Ishikawa (cell line): ENCODE measurements at regions not wholly inside any gene's neighbourhood (a gene's known extent, or its start where the extent isn't known, plus 50 kb on each side); places are given as distances from the start of the nearest gene placed in this dataset.

Experiments
- CEBPB ChIP-seq: IDR thresholded peaks from 2 replicates; pipeline ENCODE4 v1.6.1; 2012
- CREB1 ChIP-seq: IDR thresholded peaks from 2 replicates; pipeline ENCODE4 v1.6.1; 2012; ENCODE audit warnings: low read depth
- EGR1 ChIP-seq: IDR thresholded peaks from 2 replicates; pipeline ENCODE4 v1.6.1; 2012
- FOXM1 ChIP-seq: IDR thresholded peaks from 2 replicates; pipeline ENCODE4 v1.6.1; 2012; ENCODE audit warnings: low read depth, borderline replicate concordance
- NFIC ChIP-seq: IDR thresholded peaks from 2 replicates; pipeline ENCODE4 v1.6.1; 2012
- RAD21 ChIP-seq: IDR thresholded peaks from 2 replicates; pipeline ENCODE4 v1.6.1; 2012; ENCODE audit warnings: low read depth
- TAF1 ChIP-seq: IDR thresholded peaks from 2 replicates; pipeline ENCODE4 v1.6.1; 2012; ENCODE audit warnings: low read depth, mild to moderate bottlenecking
- TCF12 ChIP-seq: IDR thresholded peaks from 2 replicates; pipeline ENCODE4 v1.6.1; 2012; ENCODE audit warnings: low read depth
- TEAD4 ChIP-seq: IDR thresholded peaks from 2 replicates; pipeline ENCODE4 v1.6.1; 2012
- YY1 ChIP-seq: IDR thresholded peaks from 2 replicates; pipeline ENCODE4 v1.6.1; 2012; ENCODE audit warnings: low read depth
- ZBTB7A ChIP-seq: IDR thresholded peaks from 2 replicates; pipeline ENCODE4 v1.6.1; 2012; ENCODE audit warnings: low read depth
- TF ChIP-seq, protein P1 (sequence below): IDR thresholded peaks from 2 replicates; pipeline ENCODE4 v1.6.1; 2012
- TF ChIP-seq, protein P2 (sequence below): IDR thresholded peaks from 2 replicates; pipeline ENCODE4 v1.6.1; 2012
- TF ChIP-seq, protein P3 (sequence below): IDR thresholded peaks from 2 replicates; pipeline ENCODE4 v1.6.1; 2012; ENCODE audit warnings: low read depth, mild to moderate bottlenecking

DNA sequence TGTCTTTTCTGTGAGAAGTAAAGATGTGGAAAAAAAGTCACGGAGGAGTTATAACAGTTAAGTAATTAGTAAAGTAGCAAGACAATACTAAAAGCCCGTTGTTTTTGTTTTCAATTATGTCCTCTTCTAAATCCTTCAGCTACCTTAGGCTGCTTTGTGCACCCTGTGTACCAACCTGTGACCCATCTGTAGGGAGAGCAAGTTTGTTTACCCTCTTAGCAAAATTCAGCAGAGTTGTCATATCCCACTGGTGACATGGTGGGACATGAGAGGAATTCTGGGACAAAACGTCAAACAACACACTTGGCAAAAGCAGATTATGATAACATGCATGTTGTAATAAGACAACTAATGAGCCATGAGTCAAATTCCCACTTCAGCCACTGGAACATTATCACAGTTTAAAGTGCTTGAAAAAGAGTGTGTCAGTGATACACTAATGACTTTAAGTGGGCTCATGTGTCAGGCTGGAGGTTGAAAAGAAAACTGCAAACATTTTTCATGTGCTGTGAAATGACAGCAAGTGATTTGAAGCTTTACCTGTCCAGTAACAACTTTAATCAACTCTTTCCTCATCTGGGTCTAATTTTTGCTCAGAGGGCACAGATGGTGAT lies 392.8 kb upstream of the ACVR2A start:
- TF ChIP-seq, protein P1, sequence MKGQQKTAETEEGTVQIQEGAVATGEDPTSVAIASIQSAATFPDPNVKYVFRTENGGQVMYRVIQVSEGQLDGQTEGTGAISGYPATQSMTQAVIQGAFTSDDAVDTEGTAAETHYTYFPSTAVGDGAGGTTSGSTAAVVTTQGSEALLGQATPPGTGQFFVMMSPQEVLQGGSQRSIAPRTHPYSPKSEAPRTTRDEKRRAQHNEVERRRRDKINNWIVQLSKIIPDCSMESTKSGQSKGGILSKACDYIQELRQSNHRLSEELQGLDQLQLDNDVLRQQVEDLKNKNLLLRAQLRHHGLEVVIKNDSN: no peak
- TF ChIP-seq TAF1 (no peak), YY1 (no peak), TCF12 (no peak), FOXM1 (no peak), CEBPB (no peak), RAD21 (no peak), CREB1 (no peak), NFIC (no peak), ZBTB7A (no peak), TEAD4 (no peak), EGR1 (no peak)
- TF ChIP-seq, protein P2, sequence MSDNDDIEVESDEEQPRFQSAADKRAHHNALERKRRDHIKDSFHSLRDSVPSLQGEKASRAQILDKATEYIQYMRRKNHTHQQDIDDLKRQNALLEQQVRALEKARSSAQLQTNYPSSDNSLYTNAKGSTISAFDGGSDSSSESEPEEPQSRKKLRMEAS: no peak
- TF ChIP-seq, protein P3, sequence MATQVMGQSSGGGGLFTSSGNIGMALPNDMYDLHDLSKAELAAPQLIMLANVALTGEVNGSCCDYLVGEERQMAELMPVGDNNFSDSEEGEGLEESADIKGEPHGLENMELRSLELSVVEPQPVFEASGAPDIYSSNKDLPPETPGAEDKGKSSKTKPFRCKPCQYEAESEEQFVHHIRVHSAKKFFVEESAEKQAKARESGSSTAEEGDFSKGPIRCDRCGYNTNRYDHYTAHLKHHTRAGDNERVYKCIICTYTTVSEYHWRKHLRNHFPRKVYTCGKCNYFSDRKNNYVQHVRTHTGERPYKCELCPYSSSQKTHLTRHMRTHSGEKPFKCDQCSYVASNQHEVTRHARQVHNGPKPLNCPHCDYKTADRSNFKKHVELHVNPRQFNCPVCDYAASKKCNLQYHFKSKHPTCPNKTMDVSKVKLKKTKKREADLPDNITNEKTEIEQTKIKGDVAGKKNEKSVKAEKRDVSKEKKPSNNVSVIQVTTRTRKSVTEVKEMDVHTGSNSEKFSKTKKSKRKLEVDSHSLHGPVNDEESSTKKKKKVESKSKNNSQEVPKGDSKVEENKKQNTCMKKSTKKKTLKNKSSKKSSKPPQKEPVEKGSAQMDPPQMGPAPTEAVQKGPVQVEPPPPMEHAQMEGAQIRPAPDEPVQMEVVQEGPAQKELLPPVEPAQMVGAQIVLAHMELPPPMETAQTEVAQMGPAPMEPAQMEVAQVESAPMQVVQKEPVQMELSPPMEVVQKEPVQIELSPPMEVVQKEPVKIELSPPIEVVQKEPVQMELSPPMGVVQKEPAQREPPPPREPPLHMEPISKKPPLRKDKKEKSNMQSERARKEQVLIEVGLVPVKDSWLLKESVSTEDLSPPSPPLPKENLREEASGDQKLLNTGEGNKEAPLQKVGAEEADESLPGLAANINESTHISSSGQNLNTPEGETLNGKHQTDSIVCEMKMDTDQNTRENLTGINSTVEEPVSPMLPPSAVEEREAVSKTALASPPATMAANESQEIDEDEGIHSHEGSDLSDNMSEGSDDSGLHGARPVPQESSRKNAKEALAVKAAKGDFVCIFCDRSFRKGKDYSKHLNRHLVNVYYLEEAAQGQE: no peak
